AG04449 (cell line): ENCODE measurements at regions not wholly inside any gene's neighbourhood (a gene's known extent, or its start where the extent isn't known, plus 50 kb on each side); places are given as distances from the start of the nearest gene placed in this dataset.

Experiments used
- CTCF ChIA-PET: fragments of 350-600 bp; formaldehyde crosslinking; extraction: SDS; loops from one replicate; lab custom pipeline; 2021; ENCODE audit warnings: antibody characterized with exemption; lab: Yijun Ruan, JAX
- POLR2A ChIA-PET: fragments of 400-600, 350-600 bp; formaldehyde crosslinking; extraction: SDS; loops from one replicate; lab custom pipeline; 2020; ENCODE audit warnings: antibody characterized with exemption, inconsistent platforms; lab: Yijun Ruan, JAX
- DNase-seq: peaks from one replicate; pipeline ENCODE4 v3.0.0-alpha.2; 2010; ENCODE audit warnings: low read depth, low spot score
- H3K4me3 ChIP-seq: 2 replicates; pipeline ENCODE4 v1.5.1; 2011; ENCODE audit warnings: low read depth, mild to moderate bottlenecking, control low read depth, low read length
- TF ChIP-seq, protein P1 (sequence below): IDR thresholded peaks from one replicate; pipeline ENCODE4 v1.5.1; 2011; ENCODE audit warnings: mild to moderate bottlenecking, moderate library complexity, low read length, control low read depth, inconsistent platforms; ENCODE audit not compliant: insufficient read depth; ENCODE audit errors: missing control alignments

DNA sequence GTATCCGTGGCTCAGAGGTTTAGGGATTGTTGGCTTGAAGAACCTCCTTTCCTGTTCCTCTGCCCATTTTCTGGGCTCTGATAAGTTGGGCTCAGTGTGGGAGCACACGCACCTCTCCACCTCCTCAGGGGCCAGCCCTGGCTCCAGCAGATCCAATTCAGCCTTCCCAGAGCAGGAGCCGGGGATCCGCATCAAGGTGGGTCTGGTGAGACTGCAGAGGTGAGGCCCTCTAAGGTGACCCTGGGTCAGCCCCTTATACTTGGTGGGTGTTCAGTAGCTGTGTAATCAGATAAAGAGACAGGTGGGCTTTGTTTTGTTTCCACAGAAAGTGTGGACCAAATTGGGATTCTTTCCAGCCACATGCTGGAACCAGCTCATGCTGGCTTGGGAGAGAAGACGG, 1466.0 kb downstream of the TBC1D22A start:
- CTCF ChIA-PET: no interaction called here
- H3K4me3 ChIP-seq: no peak overlapping the region
- POLR2A ChIA-PET: no interaction called here
- TF ChIP-seq, protein P1, sequence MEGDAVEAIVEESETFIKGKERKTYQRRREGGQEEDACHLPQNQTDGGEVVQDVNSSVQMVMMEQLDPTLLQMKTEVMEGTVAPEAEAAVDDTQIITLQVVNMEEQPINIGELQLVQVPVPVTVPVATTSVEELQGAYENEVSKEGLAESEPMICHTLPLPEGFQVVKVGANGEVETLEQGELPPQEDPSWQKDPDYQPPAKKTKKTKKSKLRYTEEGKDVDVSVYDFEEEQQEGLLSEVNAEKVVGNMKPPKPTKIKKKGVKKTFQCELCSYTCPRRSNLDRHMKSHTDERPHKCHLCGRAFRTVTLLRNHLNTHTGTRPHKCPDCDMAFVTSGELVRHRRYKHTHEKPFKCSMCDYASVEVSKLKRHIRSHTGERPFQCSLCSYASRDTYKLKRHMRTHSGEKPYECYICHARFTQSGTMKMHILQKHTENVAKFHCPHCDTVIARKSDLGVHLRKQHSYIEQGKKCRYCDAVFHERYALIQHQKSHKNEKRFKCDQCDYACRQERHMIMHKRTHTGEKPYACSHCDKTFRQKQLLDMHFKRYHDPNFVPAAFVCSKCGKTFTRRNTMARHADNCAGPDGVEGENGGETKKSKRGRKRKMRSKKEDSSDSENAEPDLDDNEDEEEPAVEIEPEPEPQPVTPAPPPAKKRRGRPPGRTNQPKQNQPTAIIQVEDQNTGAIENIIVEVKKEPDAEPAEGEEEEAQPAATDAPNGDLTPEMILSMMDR: no peak
- no peak for DNase-seq

DNA sequence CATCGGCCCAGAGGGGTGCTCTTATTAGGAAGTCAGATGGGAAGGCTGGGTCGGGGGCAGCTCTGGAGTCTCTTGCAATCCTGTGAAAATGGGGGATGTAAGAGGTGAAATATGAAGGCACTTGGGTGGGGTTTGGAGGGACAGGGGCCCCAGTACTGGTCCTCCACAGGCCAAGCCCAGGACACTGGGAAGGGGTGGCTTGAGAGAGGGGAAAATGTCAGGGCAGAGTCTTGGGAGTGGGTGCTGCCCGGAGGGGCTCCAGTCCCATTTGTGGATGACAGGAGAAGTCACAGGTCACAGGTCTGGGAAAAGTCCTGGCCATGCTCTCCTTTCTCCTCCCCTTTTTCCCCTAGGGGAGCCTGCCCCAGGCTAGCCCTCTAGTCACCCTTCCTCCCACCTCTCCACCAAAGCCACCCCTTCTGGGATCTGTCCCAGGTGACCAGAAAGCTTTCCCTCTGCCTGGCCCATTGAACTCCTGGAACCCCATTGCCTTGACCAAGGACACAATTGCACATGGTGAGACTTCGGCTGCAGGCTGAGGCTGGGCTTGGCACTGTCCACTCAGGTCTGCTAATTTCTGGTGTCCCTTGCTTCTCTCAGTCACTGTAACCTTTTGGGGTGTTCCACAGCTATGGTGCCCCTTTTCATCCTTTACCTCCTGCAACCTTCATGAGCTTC, 1465.0 kb downstream of the TBC1D22A start:
- TF ChIP-seq, protein P1: no peak
- ChIA-PET POLR2A (no interaction called here), CTCF (no interaction called here)
- DNase-seq: no peak
- no peak overlapping the region for H3K4me3 ChIP-seq

DNA sequence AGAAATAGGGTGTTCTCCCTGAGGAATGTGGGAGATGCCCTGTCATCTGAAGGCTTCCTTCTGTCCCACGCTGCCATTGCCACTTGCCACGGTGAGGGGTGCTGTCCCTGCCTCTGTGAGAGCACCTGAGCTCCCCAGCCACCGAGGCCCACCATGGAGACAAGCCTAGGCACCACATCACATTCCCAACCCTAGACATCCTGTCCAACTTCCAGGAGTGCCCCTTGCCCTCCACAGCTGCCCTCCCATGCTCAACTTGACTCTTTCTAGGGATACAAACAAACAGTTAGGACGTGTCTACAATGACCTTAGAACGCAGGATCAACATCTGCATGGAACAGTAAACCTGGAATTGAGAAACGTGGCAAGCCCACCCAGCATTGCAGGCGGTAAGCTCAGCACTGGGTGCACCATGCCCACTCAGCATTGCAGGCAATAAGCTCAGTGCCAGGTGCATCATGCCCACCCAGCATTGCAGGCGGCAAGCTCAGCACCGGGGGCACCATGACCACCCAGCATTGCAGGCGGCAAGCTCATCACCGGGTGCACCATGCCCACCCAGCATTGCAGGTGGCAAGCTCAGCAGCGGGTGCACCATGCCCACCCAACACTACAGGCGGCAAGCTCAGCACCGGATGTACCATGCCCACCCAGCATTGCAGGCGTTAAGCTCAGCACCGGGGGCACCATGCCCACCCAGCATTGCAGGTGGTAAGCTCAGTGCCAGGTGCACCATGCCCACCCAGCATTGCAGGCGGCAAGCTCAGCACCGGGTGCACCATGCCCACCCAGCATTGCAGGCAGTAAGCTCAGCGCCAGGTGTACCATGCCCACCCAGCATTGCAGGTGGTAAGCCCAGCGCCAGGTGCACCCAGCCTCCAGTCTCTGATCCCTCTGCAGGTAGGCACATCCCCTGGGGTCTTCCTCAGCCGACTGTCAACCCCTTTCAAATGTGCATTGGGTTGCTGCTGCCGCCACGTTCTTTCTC, 1463.9 kb downstream of the TBC1D22A start:
- H3K4me3 ChIP-seq: no peak overlapping the region
- ChIA-PET CTCF (no interaction called here), POLR2A (no interaction called here)
- DNase-seq: no peak
- TF ChIP-seq, protein P1: no peak

DNA sequence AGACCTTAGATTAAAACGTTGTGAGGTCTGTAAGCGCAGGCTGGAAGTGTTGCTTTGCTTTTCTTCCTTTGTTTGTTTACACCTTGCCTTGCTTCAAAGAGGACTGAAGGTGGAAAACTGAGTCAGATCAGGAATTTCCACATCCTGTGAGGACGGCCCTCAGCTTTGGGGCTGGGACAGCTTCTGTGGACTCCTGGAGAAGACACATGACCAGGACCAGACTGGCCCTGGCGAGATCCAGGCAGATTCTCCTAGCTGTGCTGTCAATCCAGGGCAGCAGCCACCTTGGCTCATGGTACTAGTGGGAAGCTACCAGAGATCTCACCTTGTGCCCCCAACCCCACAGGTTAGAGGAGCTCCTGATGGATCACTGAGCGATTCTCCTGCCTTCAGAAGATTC, 1461.9 kb downstream of the TBC1D22A start:
- TF ChIP-seq, protein P1: no peak
- CTCF ChIA-PET: no interaction called here
- H3K4me3 ChIP-seq: no peak overlapping the region
- no peak for DNase-seq
- POLR2A ChIA-PET: interaction anchor here (0.6 kb wide), 1 partner anchor 276 kb away, joined by 3 read pairs; no protein-coding TSS in a partner anchor

DNA sequence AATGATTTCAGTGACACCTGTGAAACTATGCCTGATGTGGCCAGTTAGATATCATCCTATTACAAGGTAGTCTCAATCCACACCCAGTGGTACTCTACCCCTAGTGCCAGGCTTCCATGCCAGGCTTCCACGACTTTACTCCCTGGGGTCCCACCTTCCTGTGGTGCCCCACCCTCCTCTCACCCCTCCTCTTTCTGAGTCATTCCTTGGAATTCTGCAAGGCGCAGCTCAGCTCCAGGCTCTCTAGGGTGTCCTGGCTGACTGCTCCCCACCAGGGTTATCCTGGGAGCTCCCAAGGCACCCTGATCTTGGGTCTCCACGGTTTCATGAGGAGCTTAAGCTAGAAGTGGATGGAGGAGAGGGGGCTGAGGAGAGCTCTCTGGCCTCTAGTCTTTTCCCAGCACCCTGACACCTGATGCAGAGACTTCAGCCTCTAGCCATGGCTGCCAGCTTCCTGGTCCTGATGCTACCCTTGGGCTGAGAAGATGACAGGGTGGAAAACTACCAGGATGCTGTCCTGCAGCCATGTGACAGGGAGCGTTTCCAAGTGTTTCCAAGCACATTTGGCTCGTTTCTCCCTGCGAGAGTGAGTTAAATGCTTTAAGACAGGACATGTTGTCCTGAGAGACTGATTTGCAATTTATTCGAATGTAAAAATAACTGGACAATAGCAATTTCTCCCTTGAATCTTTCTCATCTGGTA, 1461.2 kb downstream of the TBC1D22A start:
- ChIA-PET CTCF (no interaction called here), POLR2A (no interaction called here)

More for the DNA sequence above, 1461.2 kb downstream of the TBC1D22A start:
- TF ChIP-seq, protein P1: no peak
- no peak overlapping the region for H3K4me3 ChIP-seq
- no peak for DNase-seq
